H1 (cell line): ENCODE measurements at regions not wholly inside any gene's neighbourhood (a gene's known extent, or its start where the extent isn't known, plus 50 kb on each side); places are given as distances from the start of the nearest gene placed in this dataset.

ENCODE experiments used
- CTCF ChIA-PET: fragments of 300-600 bp; sonication (Branson Sonifier 250); formaldehyde crosslinking; loops from one replicate; lab custom pipeline; 2021; ENCODE audit not compliant: partially characterized antibody; lab: Charles Lee
- POLR2A ChIA-PET: fragments of 300-600 bp; sonication (Branson Sonifier 250); formaldehyde crosslinking; loops from one replicate; lab custom pipeline; 2021; ENCODE audit warnings: inconsistent platforms; ENCODE audit not compliant: partially characterized antibody; lab: Charles Lee
- DNase-seq, 2 experiments: peaks; one replicate each; pipeline versions ENCODE4 v3.0.0 to v3.0.0-alpha.2; 2010 to 2022; ENCODE audit warnings: low spot score in 2 of 2, low read depth in 1 of 2, mixed read lengths in 1 of 2
- FAIRE-seq: peaks from 2 replicates; lab custom pipeline; 2011; peaks lifted over from hg19 to GRCh38; lab: Jason Lieb, UNC
- H2AFZ ChIP-seq: 2 replicates; pipeline ENCODE4 v1.8.1; 2012; ENCODE audit warnings: low read length, inconsistent platforms
- H2AK5ac ChIP-seq: 2 replicates; pipeline ENCODE4 v1.6.1; 2013; ENCODE audit warnings: low read depth, low read length
- H2BK120ac ChIP-seq: replicated peaks from 2 replicates; pipeline ENCODE3; 2013; ENCODE audit warnings: low read depth, low read length, inconsistent platforms
- H2BK12ac ChIP-seq: 2 replicates; pipeline ENCODE4 v1.6.1; 2013; ENCODE audit warnings: low read depth, low read length
- H2BK15ac ChIP-seq: 2 replicates; pipeline ENCODE4 v1.6.1; 2013; ENCODE audit warnings: low read length
- H2BK20ac ChIP-seq: 2 replicates; pipeline ENCODE4 v1.6.1; 2013; ENCODE audit warnings: low read length
- H2BK5ac ChIP-seq: 2 replicates; pipeline ENCODE4 v1.6.1; 2013; ENCODE audit warnings: low read depth, low read length
- H3K14ac ChIP-seq: 2 replicates; pipeline ENCODE4 v1.6.1; 2013; ENCODE audit warnings: inconsistent platforms; ENCODE audit not compliant: insufficient read length
- H3K18ac ChIP-seq: 2 replicates; pipeline ENCODE4 v1.6.1; 2013; ENCODE audit warnings: low read length; ENCODE audit errors: extremely low read depth
- H3K23ac ChIP-seq: 2 replicates; pipeline ENCODE4 v1.6.1; 2013; ENCODE audit warnings: inconsistent platforms; ENCODE audit not compliant: insufficient read length
- H3K23me2 ChIP-seq: 2 replicates; pipeline ENCODE4 v1.6.1; 2013; ENCODE audit warnings: low read depth, low read length
- H3K27ac ChIP-seq: 2 replicates; pipeline ENCODE4 v1.6.1; 2011; ENCODE audit warnings: low read depth, low read length, inconsistent platforms
- H3K27me3 ChIP-seq, 4 experiments: replicated peaks in 1 of 4; 1 replicate in 1 of 4; 2 replicates in 3 of 4; pipeline versions ENCODE4 v1.6.1 to v1.8.1; 2011 to 2013; ENCODE audit warnings: low read length in 3 of 4, mild to moderate bottlenecking in 3 of 4, inconsistent platforms in 2 of 4, mixed read lengths in 2 of 4, moderate library complexity in 1 of 4; ENCODE audit not compliant: control insufficient read depth in 3 of 4, insufficient read depth in 3 of 4; ENCODE audit errors: extremely low read depth in 1 of 4
- H3K36me3 ChIP-seq, 4 experiments: 2 replicates each; pipeline versions ENCODE4 v1.6.1 to v1.8.1; 2011 to 2013; ENCODE audit warnings: mild to moderate bottlenecking in 4 of 4, low read length in 3 of 4, moderate library complexity in 2 of 4, control low read depth in 1 of 4, inconsistent platforms in 1 of 4; ENCODE audit not compliant: insufficient read depth in 4 of 4, control insufficient read depth in 2 of 4
- H3K4ac ChIP-seq: replicated peaks from 2 replicates; pipeline ENCODE3; 2013; ENCODE audit warnings: low read length, low read depth, mixed read lengths, inconsistent platforms; ENCODE audit not compliant: insufficient read length
- H3K4me1 ChIP-seq, 4 experiments: replicated peaks in 1 of 4; 1 replicate in 1 of 4; 2 replicates in 3 of 4; pipeline versions ENCODE4 v1.6.1 to v1.8.1; 2011 to 2013; ENCODE audit warnings: low read length in 3 of 4, inconsistent platforms in 2 of 4, mixed read lengths in 1 of 4; ENCODE audit not compliant: insufficient read depth in 4 of 4, control insufficient read depth in 3 of 4
- H3K4me2 ChIP-seq, 2 experiments: 2 replicates each; pipeline versions ENCODE4 v1.6.1 to v1.8.1; 2011 to 2013; ENCODE audit warnings: low read depth in 2 of 2, low read length in 2 of 2, control low read depth in 1 of 2, inconsistent platforms in 1 of 2, mild to moderate bottlenecking in 1 of 2; ENCODE audit not compliant: insufficient read depth in 1 of 2
- H3K4me3 ChIP-seq, 4 experiments: fragments of 200-600, 300-600 bp in 1 of 4; sonication (generic), shearing (Covaris generic), sonication (Bioruptor Twin) in 1 of 4; 2 replicates each; pipeline versions ENCODE4 v1.5.1 to v1.8.1; 2011 to 2016; ENCODE audit warnings: low read length in 4 of 4, low read depth in 3 of 4, control low read depth in 2 of 4, inconsistent platforms in 2 of 4, mild to moderate bottlenecking in 2 of 4, mixed read lengths in 1 of 4, moderate library complexity in 1 of 4; ENCODE audit not compliant: insufficient read depth in 2 of 4; ENCODE audit errors: extremely low read depth in 1 of 4
- H3K56ac ChIP-seq: replicated peaks from 2 replicates; pipeline ENCODE3; 2013; ENCODE audit warnings: low read depth, mild to moderate bottlenecking, mixed read lengths, low read length, inconsistent platforms; ENCODE audit not compliant: insufficient read length
- H3K79me1 ChIP-seq: 2 replicates; pipeline ENCODE4 v1.6.1; 2013; ENCODE audit warnings: low read depth, low read length, control low read depth
- H3K79me2 ChIP-seq, 2 experiments: 2 replicates each; pipeline versions ENCODE4 v1.6.1 to v1.8.1; 2012 to 2013; ENCODE audit warnings: low read length in 2 of 2, mild to moderate bottlenecking in 2 of 2, inconsistent platforms in 1 of 2; ENCODE audit not compliant: insufficient read depth in 2 of 2, control insufficient read depth in 1 of 2
- H3K9ac ChIP-seq, 4 experiments: replicated peaks in 1 of 4; 1 replicate in 1 of 4; 2 replicates in 3 of 4; pipeline versions ENCODE4 v1.6.1 to v1.8.1; 2011 to 2013; ENCODE audit warnings: low read depth in 3 of 4, low read length in 3 of 4, control low read depth in 2 of 4, mild to moderate bottlenecking in 2 of 4, moderate library complexity in 2 of 4, inconsistent platforms in 1 of 4; ENCODE audit errors: extremely low read depth in 1 of 4
- H3K9me3 ChIP-seq, 2 experiments: 2 replicates each; pipeline versions ENCODE4 v1.6.1 to v1.8.1; 2012 to 2013; ENCODE audit warnings: mild to moderate bottlenecking in 2 of 2, moderate library complexity in 2 of 2, control low read depth in 1 of 2, inconsistent platforms in 1 of 2, low read depth in 1 of 2, low read length in 1 of 2, mixed read lengths in 1 of 2; ENCODE audit not compliant: insufficient read depth in 2 of 2
- H4K20me1 ChIP-seq, 2 experiments: replicated peaks in 1 of 2; 2 replicates each; pipeline versions ENCODE3 to v1.8.1; 2011 to 2013; ENCODE audit warnings: inconsistent platforms in 2 of 2, low read length in 2 of 2, mild to moderate bottlenecking in 1 of 2; ENCODE audit not compliant: insufficient read depth in 2 of 2, control insufficient read depth in 1 of 2
- H4K5ac ChIP-seq: 2 replicates; pipeline ENCODE4 v1.6.1; 2013; ENCODE audit warnings: low read length, low read depth, mixed read lengths, inconsistent platforms; ENCODE audit not compliant: insufficient read length
- H4K8ac ChIP-seq: 2 replicates; pipeline ENCODE4 v1.8.0; 2013; ENCODE audit warnings: mild to moderate bottlenecking, moderate library complexity, low read length, inconsistent platforms; ENCODE audit not compliant: insufficient read depth; ENCODE audit errors: extremely low read depth
- H4K91ac ChIP-seq: replicated peaks from 2 replicates; pipeline ENCODE3; 2013; ENCODE audit warnings: low read length, mixed read lengths, inconsistent platforms; ENCODE audit not compliant: insufficient read length
- ASH2L ChIP-seq: fragments of 200-600, 300-600 bp; sonication (generic); IDR thresholded peaks from one replicate; pipeline ENCODE4 v1.7.1; 2017; ENCODE audit warnings: low read length
- CEBPB ChIP-seq: IDR thresholded peaks from 2 replicates; pipeline ENCODE4 v1.6.1; 2012; ENCODE audit warnings: low read depth, low read length
- EZH2 ChIP-seq: fragments of 200-600 bp; sonication (generic); IDR thresholded peaks from 2 replicates; pipeline ENCODE4 v1.7.1; 2012; ENCODE audit warnings: low read depth, mild to moderate bottlenecking, moderate library complexity, low read length, inconsistent platforms; ENCODE audit not compliant: severe bottlenecking
- GABPA ChIP-seq: IDR thresholded peaks from 2 replicates; pipeline ENCODE4 v1.6.1; 2011; ENCODE audit warnings: mild to moderate bottlenecking, low read length, moderate library complexity, borderline replicate concordance; ENCODE audit not compliant: insufficient read depth
- GTF2F1 ChIP-seq: IDR thresholded peaks from 2 replicates; pipeline ENCODE4 v1.6.1; 2012; ENCODE audit warnings: low read depth, low read length, improper control_type of control experiment, borderline replicate concordance
- HDAC6 ChIP-seq: IDR thresholded peaks from one replicate; pipeline ENCODE4 v1.7.1; 2012; ENCODE audit warnings: low read depth, mild to moderate bottlenecking, inconsistent platforms, low read length, moderate library complexity
- SP1 ChIP-seq: IDR thresholded peaks from 2 replicates; pipeline ENCODE4 v1.6.1; 2011; ENCODE audit warnings: low read depth, low read length
- TBP ChIP-seq: IDR thresholded peaks from 2 replicates; pipeline ENCODE4 v1.6.1; 2011; ENCODE audit warnings: low read depth, low read length, improper control_type of control experiment
- WGBS, 2 experiments: shearing (Covaris generic) in 1 of 2; methylation state at CpG; one replicate each; pipeline versions ENCODE4 v1.1.6 to v1.1.7; 2013 to 2015; ENCODE audit warnings: low lambda C conversion rate in 2 of 2, mixed read lengths in 2 of 2, inconsistent platforms in 1 of 2, low coverage in 1 of 2, missing lambda C conversion rate in 1 of 2; ENCODE audit not compliant: insufficient replicate concordance in 2 of 2, insufficient coverage in 1 of 2, insufficient read length in 1 of 2; ENCODE audit errors: extremely low coverage in 1 of 2, missing lambda C conversion rate in 1 of 2; 5-methylcytosine and 5-hydroxymethylcytosine counted together

GRCh38 chr1:229129301-229130027 is 141.4 kb upstream of the RAB4A start:
- peak overlapping the region; percentile 39; the same call in 1 of the 2 replicates for H3K18ac ChIP-seq
- no peak for TF ChIP-seq ASH2L
- TF ChIP-seq CEBPB = no peak
- TF ChIP-seq SP1 = no peak
- TF ChIP-seq TBP = no peak
- no peak for TF ChIP-seq GABPA
- no peak for TF ChIP-seq EZH2
- TF ChIP-seq HDAC6 = no peak
- TF ChIP-seq GTF2F1 = no peak
- TF ChIP-seq, all 59 proteins: peak for 0
- H3K23ac ChIP-seq = no peak overlapping the region
- peak overlapping the region; percentile 52; the same call in 1 of the 2 replicates for H2BK12ac ChIP-seq
- DNase-seq (no peak), FAIRE-seq (no peak)
- no peak overlapping the region for H4K5ac ChIP-seq
- POLR2A ChIA-PET = interaction anchor here (1.0 kb wide), 1 partner anchor 14 kb away, joined by 3 read pairs; no protein-coding TSS in a partner anchor
- no peaks in the 10 kb centered on the region for H3K23me2 ChIP-seq
- CTCF ChIA-PET = interaction anchor here (0.9 to 1.3 kb wide), 2 partner anchors 97 to 441 kb away, joined by 3 read pairs; no protein-coding TSS in a partner anchor
- no peaks in the 10 kb centered on the region for H3K36me3 ChIP-seq
- no peak overlapping the region for H2BK120ac ChIP-seq
- no peaks in the 10 kb centered on the region for H3K79me1 ChIP-seq
- H2AFZ ChIP-seq = peak overlapping the region; percentile 26; the same call in 1 of the 2 replicates
- H3K14ac ChIP-seq = no peak overlapping the region
- peaks cover 0 to 2% of the 10 kb centered on the region in 2 experiments; a peak in 1 of 4 replicates for H3K9me3 ChIP-seq
- H2BK15ac ChIP-seq = no peak overlapping the region
- no peaks in the 10 kb centered on the region for H4K20me1 ChIP-seq
- H3K4me2 ChIP-seq = no peak overlapping the region
- H3K27ac ChIP-seq = no peak overlapping the region
- H2BK20ac ChIP-seq = no peak overlapping the region
- no peak overlapping the region for H3K56ac ChIP-seq
- no peaks in the 10 kb centered on the region; a peak in 2 of 7 replicates for H3K4me1 ChIP-seq
- no peak overlapping the region for H2AK5ac ChIP-seq
- H4K91ac ChIP-seq = no peak overlapping the region
- H4K8ac ChIP-seq = 0 out of 2 replicates have a peak overlapping the region, but pooled peaks have one; percentile 37
- H3K79me2 ChIP-seq = no peaks in the 10 kb centered on the region
- no peak overlapping the region for H3K4me3 ChIP-seq
- no peaks in the 10 kb centered on the region; a peak in 1 of 7 replicates for H3K27me3 ChIP-seq
- H3K4ac ChIP-seq = no peak overlapping the region
- 82% methylated on average over 15 of the region's 17 CpGs; no CpG with 5 or more reads in 1 of the 2 experiments for WGBS, 2 experiments
- H2BK5ac ChIP-seq = no peak overlapping the region
- H3K9ac ChIP-seq = no peak overlapping the region
